Stomach (tissue), 4 donors: ENCODE measurements at regions not wholly inside any gene's neighbourhood (a gene's known extent, or its start where the extent isn't known, plus 50 kb on each side); places are given as distances from the start of the nearest gene placed in this dataset.

ENCODE experiments used
- POLR2A ChIP-seq, 4 donors: fragments of 450-650 bp; IDR thresholded peaks; one replicate each; pipeline ENCODE4 v1.6.1; 2016; ENCODE audit warnings: antibody characterized with exemption in 4 of 4, control low read depth in 2 of 4, mild to moderate bottlenecking in 1 of 4, moderate library complexity in 1 of 4
- POLR2AphosphoS5 ChIP-seq, 3 donors: sonication (generic); formaldehyde crosslinking; IDR thresholded peaks; one replicate each; pipeline ENCODE4 v1.6.1; 2016; ENCODE audit warnings: antibody characterized with exemption in 3 of 3
- TF ChIP-seq, protein P1 (sequence below), 7 experiments: fragments of 450-650 bp in 4 of 7; fragments of 200-600 bp in 3 of 7; sonication (generic) in 3 of 7; IDR thresholded peaks; one replicate each; pipeline ENCODE4 v1.5.1; 2016 to 2019; ENCODE audit warnings: antibody characterized with exemption in 7 of 7, control low read depth in 2 of 7, mild to moderate bottlenecking in 1 of 7

DNA sequence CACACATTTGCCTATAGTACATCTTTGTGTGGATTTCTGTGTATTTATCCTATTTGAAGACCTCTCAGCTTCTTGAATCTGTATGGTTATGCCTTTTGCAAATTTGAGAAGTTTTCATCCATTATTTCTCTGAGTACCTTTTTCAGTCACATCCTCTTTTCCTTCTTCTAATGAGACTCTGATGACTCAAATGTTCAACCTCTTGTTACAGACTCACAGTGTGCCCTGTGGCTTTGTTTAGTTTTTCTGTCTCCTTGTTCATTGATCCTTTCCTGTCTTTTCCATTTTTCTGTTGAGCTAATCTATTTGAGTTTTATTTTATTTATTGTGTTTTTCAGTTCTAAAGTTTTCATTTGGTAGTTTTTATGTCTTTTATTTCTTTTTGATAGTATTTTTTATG is 87.0 kb upstream of the LRP1B start:
- TF ChIP-seq, protein P1, sequence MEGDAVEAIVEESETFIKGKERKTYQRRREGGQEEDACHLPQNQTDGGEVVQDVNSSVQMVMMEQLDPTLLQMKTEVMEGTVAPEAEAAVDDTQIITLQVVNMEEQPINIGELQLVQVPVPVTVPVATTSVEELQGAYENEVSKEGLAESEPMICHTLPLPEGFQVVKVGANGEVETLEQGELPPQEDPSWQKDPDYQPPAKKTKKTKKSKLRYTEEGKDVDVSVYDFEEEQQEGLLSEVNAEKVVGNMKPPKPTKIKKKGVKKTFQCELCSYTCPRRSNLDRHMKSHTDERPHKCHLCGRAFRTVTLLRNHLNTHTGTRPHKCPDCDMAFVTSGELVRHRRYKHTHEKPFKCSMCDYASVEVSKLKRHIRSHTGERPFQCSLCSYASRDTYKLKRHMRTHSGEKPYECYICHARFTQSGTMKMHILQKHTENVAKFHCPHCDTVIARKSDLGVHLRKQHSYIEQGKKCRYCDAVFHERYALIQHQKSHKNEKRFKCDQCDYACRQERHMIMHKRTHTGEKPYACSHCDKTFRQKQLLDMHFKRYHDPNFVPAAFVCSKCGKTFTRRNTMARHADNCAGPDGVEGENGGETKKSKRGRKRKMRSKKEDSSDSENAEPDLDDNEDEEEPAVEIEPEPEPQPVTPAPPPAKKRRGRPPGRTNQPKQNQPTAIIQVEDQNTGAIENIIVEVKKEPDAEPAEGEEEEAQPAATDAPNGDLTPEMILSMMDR (IDR thresholded peaks at IDR 0.05) = no peak
- TF ChIP-seq POLR2A (IDR thresholded peaks at IDR 0.05) (no peak), POLR2AphosphoS5 (IDR thresholded peaks at IDR 0.05) (no peak)
